GM23248 (cell line): ENCODE measurements at regions not wholly inside any gene's neighbourhood (a gene's known extent, or its start where the extent isn't known, plus 50 kb on each side); places are given as distances from the start of the nearest gene placed in this dataset.

Source experiments
- EZH2 ChIP-seq: fragments of 200-600 bp; sonication (generic); IDR thresholded peaks from 2 replicates; pipeline ENCODE4 v1.6.1; 2018; ENCODE audit warnings: antibody characterized with exemption, mild to moderate bottlenecking; ENCODE audit not compliant: insufficient read depth, poor library complexity, severe bottlenecking
- EZH2phosphoT487 ChIP-seq: fragments of 200-600 bp; sonication (generic); IDR thresholded peaks from 2 replicates; pipeline ENCODE4 v1.6.1; 2018; ENCODE audit warnings: antibody characterized with exemption, moderate library complexity, mild to moderate bottlenecking, low read depth; ENCODE audit not compliant: insufficient read depth

DNA sequence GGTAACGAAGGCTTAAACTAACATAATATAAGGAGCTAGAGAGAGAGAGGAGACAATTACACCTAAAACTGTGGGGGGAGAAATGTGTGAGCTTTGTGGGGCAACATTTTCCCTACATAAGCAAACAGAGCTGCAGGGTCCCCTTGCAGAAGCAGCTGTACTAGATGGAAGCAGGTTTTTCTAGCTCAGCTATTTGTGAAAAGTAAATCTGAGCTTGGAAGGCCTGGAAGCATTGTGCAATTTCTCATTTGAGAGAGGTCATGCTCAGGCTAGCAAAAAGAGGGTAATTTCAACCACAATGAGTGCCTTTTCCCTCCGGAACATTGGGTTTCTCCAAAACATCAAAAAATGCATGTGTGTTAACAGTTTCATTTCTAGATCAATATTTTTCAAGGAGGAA is 130.0 kb downstream of the ARL4C start:
- TF ChIP-seq EZH2phosphoT487 (no peak), EZH2 (no peak)
